GM12878 (cell line): ENCODE measurements at regions not wholly inside any gene's neighbourhood (a gene's known extent, or its start where the extent isn't known, plus 50 kb on each side); places are given as distances from the start of the nearest gene placed in this dataset.

ENCODE experiments used
- ATAC-seq: fragments of 200-7000 bp; cut with Tn5 transposase; 3 replicates; pipeline ENCODE4 v1.9.1; 2020; ENCODE audit warnings: mild to moderate bottlenecking, moderate library complexity
- BruUV-seq: library from RNA; stranded (reverse); fragments of 400-500 nt; replicated peaks from 2 replicates; lab custom pipeline; 2021; lab: Mats Ljungman, UMichigan
- CTCF ChIA-PET: fragments of 300-600 bp; sonication (Branson Sonifier 250); formaldehyde crosslinking; extraction: SDS; loops from one replicate; lab custom pipeline; 2021; ENCODE audit warnings: inconsistent platforms; lab: Yijun Ruan, JAX
- POLR2A ChIA-PET: fragments of 350-600 bp; formaldehyde crosslinking; extraction: SDS; loops from one replicate; lab custom pipeline; 2021; ENCODE audit warnings: inconsistent platforms; lab: Charles Lee
- RAD21 ChIA-PET: fragments of 300-600 bp; sonication (Branson Sonifier 250); formaldehyde crosslinking; loops from one replicate; lab custom pipeline; 2023; ENCODE audit warnings: antibody characterized with exemption; ENCODE audit not compliant: unreplicated experiment; lab: Charles Lee
- SMC1A ChIA-PET: fragments of 300-600 bp; sonication (Branson Sonifier 250); formaldehyde crosslinking; loops from one replicate; lab custom pipeline; 2023; ENCODE audit not compliant: unreplicated experiment, uncharacterized antibody; lab: Charles Lee
- DNase-seq: peaks from one replicate; pipeline ENCODE4 v3.0.0-alpha.2; 2011; ENCODE audit warnings: low read depth, low spot score
- FAIRE-seq: peaks from 3 replicates; lab custom pipeline; 2011; peaks lifted over from hg19 to GRCh38; lab: Jason Lieb, UNC
- H2AFZ ChIP-seq: 2 replicates; pipeline ENCODE4 v1.6.0; 2011; ENCODE audit warnings: low read depth, low read length, control low read depth; ENCODE audit not compliant: control insufficient read depth
- H3K27ac ChIP-seq: 2 replicates; pipeline ENCODE4 v1.5.1; 2011; ENCODE audit warnings: control low read depth; ENCODE audit not compliant: control insufficient read depth, insufficient read depth
- H3K27me3 ChIP-seq, 2 experiments: replicated peaks in 1 of 2; 2 replicates each; pipeline versions ENCODE4 v1.6.0 to v1.6.1; 2011; ENCODE audit warnings: low read length in 1 of 2; ENCODE audit not compliant: control insufficient read depth in 2 of 2, insufficient read depth in 2 of 2
- H3K36me3 ChIP-seq, 2 experiments: 2 replicates each; pipeline ENCODE4 v1.5.1; 2011; ENCODE audit warnings: low read length in 1 of 2; ENCODE audit not compliant: control insufficient read depth in 2 of 2, insufficient read depth in 2 of 2
- H3K4me1 ChIP-seq: 2 replicates; pipeline ENCODE4 v1.6.1; 2011; ENCODE audit warnings: mild to moderate bottlenecking, low read length, moderate library complexity, mixed read lengths; ENCODE audit not compliant: control insufficient read depth, insufficient read depth
- H3K4me2 ChIP-seq: 2 replicates; pipeline ENCODE4 v1.6.0; 2011; ENCODE audit warnings: control low read depth; ENCODE audit not compliant: control insufficient read depth, insufficient read depth
- H3K4me3 ChIP-seq: fragments of 200-600 bp; sonication (generic); 2 replicates; pipeline ENCODE4 v1.5.1; 2016
- H3K79me2 ChIP-seq: 2 replicates; pipeline ENCODE4 v1.6.0; 2011; ENCODE audit warnings: low read length; ENCODE audit not compliant: control insufficient read depth, insufficient read depth
- H3K9ac ChIP-seq: 2 replicates; pipeline ENCODE4 v1.8.0; 2011; ENCODE audit warnings: low read length, control low read depth, mixed read lengths; ENCODE audit not compliant: control insufficient read depth, insufficient read depth
- H3K9me3 ChIP-seq: replicated peaks from 3 replicates; pipeline ENCODE4 v1.5.1; 2011; ENCODE audit warnings: mild to moderate bottlenecking, low read length; ENCODE audit not compliant: control insufficient read depth, insufficient read depth
- H4K20me1 ChIP-seq: 2 replicates; pipeline ENCODE4 v1.6.0; 2011; ENCODE audit not compliant: control insufficient read depth, insufficient read depth
- CBX3 ChIP-seq: fragments of 200-600 bp; sonication (generic); IDR thresholded peaks from 2 replicates; pipeline ENCODE4 v1.6.1; 2016; ENCODE audit warnings: low read depth, borderline replicate concordance
- CREM ChIP-seq: IDR thresholded peaks from 2 replicates; pipeline ENCODE4 v1.6.1; 2014; ENCODE audit warnings: antibody characterized with exemption, low read depth
- EP300 ChIP-seq, 2 experiments: fragments of 150-350 bp in 1 of 2; IDR thresholded peaks; 2 replicates each; pipeline ENCODE4 v1.6.1; 2011 to 2012; ENCODE audit warnings: low read depth in 2 of 2, low read length in 2 of 2, borderline replicate concordance in 1 of 2, improper control_type of control experiment in 1 of 2, inconsistent platforms in 1 of 2; ENCODE audit not compliant: control insufficient read depth in 1 of 2
- ESRRA ChIP-seq: IDR thresholded peaks from 2 replicates; pipeline ENCODE4 v1.6.1; 2012; ENCODE audit warnings: mild to moderate bottlenecking, low read length, improper control_type of control experiment
- EZH2 ChIP-seq: IDR thresholded peaks from 2 replicates; pipeline ENCODE4 v1.6.1; 2012; ENCODE audit warnings: low read depth, mild to moderate bottlenecking, control low read depth, inconsistent platforms, low read length, borderline replicate concordance; ENCODE audit not compliant: control insufficient read depth
- FOXK2 ChIP-seq: fragments of 450-650 bp; IDR thresholded peaks from 2 replicates; pipeline ENCODE4 v1.6.1; 2017; ENCODE audit warnings: mild to moderate bottlenecking, moderate library complexity
- STAT3 ChIP-seq: IDR thresholded peaks from 2 replicates; pipeline ENCODE4 v1.6.1; 2011; ENCODE audit warnings: low read depth, low read length, improper control_type of control experiment
- SUPT20H ChIP-seq: IDR thresholded peaks from 2 replicates; pipeline ENCODE4 v1.6.1; 2011; ENCODE audit warnings: low read depth, mild to moderate bottlenecking, low read length, moderate library complexity, borderline replicate concordance; ENCODE audit not compliant: control insufficient read depth
- TCF12 ChIP-seq: IDR thresholded peaks from 2 replicates; pipeline ENCODE4 v1.6.1; 2011; ENCODE audit warnings: low read depth, mild to moderate bottlenecking, low read length
- WGBS: methylation state at CpG from one replicate; pipeline ENCODE4 v1.1.6; 2016; ENCODE audit warnings: low lambda C conversion rate; ENCODE audit not compliant: insufficient replicate concordance, insufficient coverage; ENCODE audit errors: missing lambda C conversion rate; 5-methylcytosine and 5-hydroxymethylcytosine counted together
- in situ Hi-C: fragments of 300-500 bp; cut with MboI; formaldehyde crosslinking; loops from 9 replicates; pipeline ENCODE4 v1.14.3; 2018; ENCODE audit warnings: mixed read lengths
- intact Hi-C: fragments of 100-400 bp; cut with micrococcal nuclease; formaldehyde crosslinking; loops from one replicate; pipeline ENCODE4 v1.14.2; 2022; ENCODE audit not compliant: unreplicated experiment
- TF ChIP-seq, protein P1 (sequence below): fragments of 450-650 bp; IDR thresholded peaks from 2 replicates; pipeline ENCODE4 v1.6.1; 2017; ENCODE audit warnings: borderline replicate concordance
- TF ChIP-seq, protein P2 (sequence below): IDR thresholded peaks from 2 replicates; pipeline ENCODE4 v1.6.1; 2011; ENCODE audit warnings: low read depth, mild to moderate bottlenecking, low read length, moderate library complexity, borderline replicate concordance; ENCODE audit errors: extremely low read depth
- TF ChIP-seq, protein P3 (sequence below): fragments of 450-650 bp; IDR thresholded peaks from 2 replicates; pipeline ENCODE4 v1.6.1; 2017; ENCODE audit warnings: mild to moderate bottlenecking, low read depth, inconsistent platforms; ENCODE audit not compliant: poor library complexity, severe bottlenecking
- TF ChIP-seq, protein P4 (sequence below): IDR thresholded peaks from 2 replicates; pipeline ENCODE4 v1.6.1; 2011; ENCODE audit warnings: mild to moderate bottlenecking, low read depth, low read length, moderate library complexity; ENCODE audit not compliant: insufficient replicate concordance

DNA sequence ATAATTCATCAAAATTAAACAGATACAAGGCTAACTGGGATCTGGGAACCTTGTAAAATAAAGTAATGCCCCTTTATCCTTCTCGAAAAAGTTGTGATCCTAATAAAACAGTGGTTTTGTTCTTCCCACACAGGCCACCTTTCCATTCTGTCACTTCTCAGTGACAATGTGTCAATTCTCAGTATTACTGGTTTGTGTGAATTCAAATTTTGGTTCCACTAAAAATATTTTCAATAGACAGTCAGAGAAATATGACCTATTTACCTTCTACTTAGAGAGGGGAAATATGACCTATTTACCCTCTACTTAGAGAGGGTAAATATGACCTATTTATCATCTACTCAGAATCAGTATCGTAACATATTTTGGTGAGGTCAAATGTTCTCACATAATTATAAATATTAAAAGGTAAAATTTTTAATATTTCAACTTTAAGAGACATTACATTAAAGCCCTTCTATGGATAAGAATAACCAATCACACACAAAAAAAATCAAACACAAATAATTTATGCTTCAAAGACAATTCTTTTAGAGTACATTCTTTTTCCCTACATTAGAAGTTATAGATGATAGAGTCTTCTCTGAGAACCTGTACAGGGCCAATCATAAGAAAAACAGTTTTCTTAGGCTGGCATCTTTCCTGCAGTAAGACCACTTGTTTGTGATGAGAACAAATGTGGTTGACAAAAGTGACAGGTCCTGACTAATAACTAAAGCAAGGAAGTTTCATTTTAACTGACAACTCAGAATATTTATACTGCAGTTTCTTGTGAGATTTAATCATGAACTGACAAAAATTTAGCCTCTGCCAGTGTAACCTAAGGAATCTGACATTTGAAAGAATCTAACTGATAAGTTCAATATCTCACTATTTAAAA, 323.3 kb downstream of the DIPK2A start (continued):
- TF ChIP-seq, protein P1, sequence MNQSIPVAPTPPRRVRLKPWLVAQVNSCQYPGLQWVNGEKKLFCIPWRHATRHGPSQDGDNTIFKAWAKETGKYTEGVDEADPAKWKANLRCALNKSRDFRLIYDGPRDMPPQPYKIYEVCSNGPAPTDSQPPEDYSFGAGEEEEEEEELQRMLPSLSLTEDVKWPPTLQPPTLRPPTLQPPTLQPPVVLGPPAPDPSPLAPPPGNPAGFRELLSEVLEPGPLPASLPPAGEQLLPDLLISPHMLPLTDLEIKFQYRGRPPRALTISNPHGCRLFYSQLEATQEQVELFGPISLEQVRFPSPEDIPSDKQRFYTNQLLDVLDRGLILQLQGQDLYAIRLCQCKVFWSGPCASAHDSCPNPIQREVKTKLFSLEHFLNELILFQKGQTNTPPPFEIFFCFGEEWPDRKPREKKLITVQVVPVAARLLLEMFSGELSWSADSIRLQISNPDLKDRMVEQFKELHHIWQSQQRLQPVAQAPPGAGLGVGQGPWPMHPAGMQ: no peak
- TF ChIP-seq, protein P2, sequence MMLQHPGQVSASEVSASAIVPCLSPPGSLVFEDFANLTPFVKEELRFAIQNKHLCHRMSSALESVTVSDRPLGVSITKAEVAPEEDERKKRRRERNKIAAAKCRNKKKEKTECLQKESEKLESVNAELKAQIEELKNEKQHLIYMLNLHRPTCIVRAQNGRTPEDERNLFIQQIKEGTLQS: no peak
- TF ChIP-seq EP300 (IDR thresholded peaks at IDR 0.05; ENCODE audit: borderline replicate concordance in 1 of 2, control insufficient read depth in 1 of 2, low read depth in 2 of 2, low read length in 2 of 2) (peak; percentile 30 to 62; a peak in 2 of 4 replicates), FOXK2 (no peak), TCF12 (peak; percentile 37; the same call in 1 of the 2 replicates), CREM (peak; percentile 92)

DNA sequence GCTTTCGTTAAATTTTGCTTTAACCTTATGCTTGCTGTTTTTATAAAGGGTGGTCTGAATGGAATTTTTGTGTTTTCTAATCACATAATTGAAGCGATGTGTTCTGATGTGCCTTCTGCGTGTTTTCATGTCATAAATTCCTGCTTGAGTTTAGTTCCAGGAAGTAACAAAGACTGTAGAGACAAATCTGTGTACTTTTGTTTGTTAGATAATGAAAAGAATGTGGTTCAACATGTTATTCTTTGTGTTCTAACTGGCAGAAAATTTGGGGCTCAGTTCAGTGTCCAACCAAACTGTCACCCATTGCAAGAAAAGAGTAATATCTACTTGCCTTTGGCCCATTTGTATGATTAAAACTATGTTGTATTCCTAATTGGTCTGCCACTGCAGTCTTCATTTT, 324.0 kb downstream of the DIPK2A start:
- H3K27me3 ChIP-seq: no peaks in the 10 kb centered on the region
- H3K36me3 ChIP-seq: no peaks in the 10 kb centered on the region
- DNase-seq (no peak), FAIRE-seq (no peak), ATAC-seq (no peak)
- H4K20me1 ChIP-seq: no peaks in the 10 kb centered on the region
- H3K79me2 ChIP-seq: no peaks in the 10 kb centered on the region
- BruUV-seq: no TSS peak
- ChIA-PET RAD21 (no interaction called here), POLR2A (no interaction called here), SMC1A (no interaction called here), CTCF (no interaction called here)
- 74% methylated on average over 3 of the region's 3 CpGs for WGBS
- peaks cover 2% of the 10 kb centered on the region for H3K9me3 ChIP-seq
- H3K9ac ChIP-seq: no peak overlapping the region
- H2AFZ ChIP-seq: no peak overlapping the region; the same call in 1 of the 2 replicates
- intact Hi-C loops: loop anchor here (2.0 kb wide), 1 partner anchor 323 kb away; no protein-coding TSS in a partner anchor
- H3K27ac ChIP-seq: peak overlapping the region; percentile 61
- in situ Hi-C loops: no loop called here
- H3K4me1 ChIP-seq: peaks cover 16% of the 10 kb centered on the region
- H3K4me3 ChIP-seq: no peak overlapping the region
- peak overlapping the region; percentile 59; the same call in 1 of the 2 replicates for H3K4me2 ChIP-seq
- no peak for TF ChIP-seq CBX3
- TF ChIP-seq SUPT20H: no peak
- TF ChIP-seq, protein P3, sequence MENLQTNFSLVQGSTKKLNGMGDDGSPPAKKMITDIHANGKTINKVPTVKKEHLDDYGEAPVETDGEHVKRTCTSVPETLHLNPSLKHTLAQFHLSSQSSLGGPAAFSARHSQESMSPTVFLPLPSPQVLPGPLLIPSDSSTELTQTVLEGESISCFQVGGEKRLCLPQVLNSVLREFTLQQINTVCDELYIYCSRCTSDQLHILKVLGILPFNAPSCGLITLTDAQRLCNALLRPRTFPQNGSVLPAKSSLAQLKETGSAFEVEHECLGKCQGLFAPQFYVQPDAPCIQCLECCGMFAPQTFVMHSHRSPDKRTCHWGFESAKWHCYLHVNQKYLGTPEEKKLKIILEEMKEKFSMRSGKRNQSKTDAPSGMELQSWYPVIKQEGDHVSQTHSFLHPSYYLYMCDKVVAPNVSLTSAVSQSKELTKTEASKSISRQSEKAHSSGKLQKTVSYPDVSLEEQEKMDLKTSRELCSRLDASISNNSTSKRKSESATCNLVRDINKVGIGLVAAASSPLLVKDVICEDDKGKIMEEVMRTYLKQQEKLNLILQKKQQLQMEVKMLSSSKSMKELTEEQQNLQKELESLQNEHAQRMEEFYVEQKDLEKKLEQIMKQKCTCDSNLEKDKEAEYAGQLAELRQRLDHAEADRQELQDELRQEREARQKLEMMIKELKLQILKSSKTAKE: no peak
- no peak for TF ChIP-seq STAT3
- TF ChIP-seq EZH2: no peak
- TF ChIP-seq, protein P4, sequence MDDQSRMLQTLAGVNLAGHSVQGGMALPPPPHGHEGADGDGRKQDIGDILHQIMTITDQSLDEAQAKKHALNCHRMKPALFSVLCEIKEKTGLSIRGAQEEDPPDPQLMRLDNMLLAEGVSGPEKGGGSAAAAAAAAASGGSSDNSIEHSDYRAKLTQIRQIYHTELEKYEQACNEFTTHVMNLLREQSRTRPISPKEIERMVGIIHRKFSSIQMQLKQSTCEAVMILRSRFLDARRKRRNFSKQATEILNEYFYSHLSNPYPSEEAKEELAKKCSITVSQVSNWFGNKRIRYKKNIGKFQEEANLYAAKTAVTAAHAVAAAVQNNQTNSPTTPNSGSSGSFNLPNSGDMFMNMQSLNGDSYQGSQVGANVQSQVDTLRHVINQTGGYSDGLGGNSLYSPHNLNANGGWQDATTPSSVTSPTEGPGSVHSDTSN: no peak
- no peak for TF ChIP-seq ESRRA
